RWPE2 (cell line): ENCODE measurements at regions not wholly inside any gene's neighbourhood (a gene's known extent, or its start where the extent isn't known, plus 50 kb on each side); places are given as distances from the start of the nearest gene placed in this dataset.

Source experiments
- ATAC-seq: fragments of 200-7000 bp; cut with Tn5 transposase; 3 replicates; pipeline ENCODE4 v1.9.1; 2021; ENCODE audit warnings: low read depth
- DNase-seq: peaks from one replicate; pipeline ENCODE4 v3.0.0-alpha.2; 2020; ENCODE audit warnings: low spot score
- H3K27ac ChIP-seq: fragments of 450-650 bp; 2 replicates; pipeline ENCODE4 v1.5.1; 2017; ENCODE audit warnings: mild to moderate bottlenecking; ENCODE audit not compliant: poor library complexity, severe bottlenecking
- H3K27me3 ChIP-seq: fragments of 250-450 bp; sonication (Bioruptor Pico); 2 replicates; pipeline ENCODE4 v1.5.1; 2021; ENCODE audit warnings: mild to moderate bottlenecking, moderate library complexity; ENCODE audit not compliant: insufficient read depth, poor library complexity, severe bottlenecking
- H3K36me3 ChIP-seq: fragments of 250-450 bp; sonication (Bioruptor Pico); 2 replicates; pipeline ENCODE4 v1.5.1; 2020; ENCODE audit warnings: low read depth, mild to moderate bottlenecking, moderate library complexity
- H3K4me1 ChIP-seq: fragments of 250-450 bp; sonication (Bioruptor Pico); 2 replicates; pipeline ENCODE4 v1.5.1; 2021; ENCODE audit warnings: mild to moderate bottlenecking, moderate library complexity; ENCODE audit not compliant: insufficient read depth, poor library complexity, severe bottlenecking
- H3K4me3 ChIP-seq: fragments of 250-450 bp; sonication (Bioruptor Pico); 2 replicates; pipeline ENCODE4 v1.5.1; 2021; ENCODE audit warnings: mild to moderate bottlenecking, moderate library complexity; ENCODE audit not compliant: severe bottlenecking
- H3K9me3 ChIP-seq: fragments of 250-450 bp; sonication (Bioruptor Pico); 2 replicates; pipeline ENCODE4 v1.5.1; 2021; ENCODE audit warnings: mild to moderate bottlenecking, moderate library complexity; ENCODE audit not compliant: severe bottlenecking
- TF ChIP-seq, protein P1 (sequence below): fragments of 450-650 bp; IDR thresholded peaks from one replicate; pipeline ENCODE4 v1.5.1; 2017; ENCODE audit warnings: mild to moderate bottlenecking, moderate library complexity; ENCODE audit not compliant: poor library complexity, severe bottlenecking

DNA sequence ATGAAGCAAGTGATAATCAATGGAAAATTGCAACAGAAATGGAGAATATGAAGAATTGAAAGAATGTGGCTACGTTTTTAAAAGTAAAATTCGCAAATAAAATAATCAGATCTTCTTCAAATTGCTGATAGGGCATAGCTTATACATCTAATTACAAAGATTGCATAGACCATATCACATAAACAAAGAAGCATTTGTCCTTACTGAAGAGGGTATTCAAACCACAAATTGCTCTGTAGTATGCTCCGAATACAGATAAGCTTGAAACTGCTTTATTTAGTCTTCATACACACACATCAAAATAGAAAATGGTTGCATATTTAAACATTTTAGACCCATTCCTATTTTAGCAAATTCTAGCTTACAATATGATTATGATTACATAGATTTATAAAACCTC lies 206.7 kb upstream of the SLIT2 start:
- ATAC-seq = no peak
- Histone ChIP-seq H3K27me3 (no peaks in the 10 kb centered on the region), H3K4me3 (no peak overlapping the region), H3K27ac (peak overlapping the region; percentile 38), H3K36me3 (no peaks in the 10 kb centered on the region), H3K9me3 (no peaks in the 10 kb centered on the region), H3K4me1 (peaks cover 17% of the 10 kb centered on the region)
- DNase-seq = no peak
- TF ChIP-seq, protein P1, sequence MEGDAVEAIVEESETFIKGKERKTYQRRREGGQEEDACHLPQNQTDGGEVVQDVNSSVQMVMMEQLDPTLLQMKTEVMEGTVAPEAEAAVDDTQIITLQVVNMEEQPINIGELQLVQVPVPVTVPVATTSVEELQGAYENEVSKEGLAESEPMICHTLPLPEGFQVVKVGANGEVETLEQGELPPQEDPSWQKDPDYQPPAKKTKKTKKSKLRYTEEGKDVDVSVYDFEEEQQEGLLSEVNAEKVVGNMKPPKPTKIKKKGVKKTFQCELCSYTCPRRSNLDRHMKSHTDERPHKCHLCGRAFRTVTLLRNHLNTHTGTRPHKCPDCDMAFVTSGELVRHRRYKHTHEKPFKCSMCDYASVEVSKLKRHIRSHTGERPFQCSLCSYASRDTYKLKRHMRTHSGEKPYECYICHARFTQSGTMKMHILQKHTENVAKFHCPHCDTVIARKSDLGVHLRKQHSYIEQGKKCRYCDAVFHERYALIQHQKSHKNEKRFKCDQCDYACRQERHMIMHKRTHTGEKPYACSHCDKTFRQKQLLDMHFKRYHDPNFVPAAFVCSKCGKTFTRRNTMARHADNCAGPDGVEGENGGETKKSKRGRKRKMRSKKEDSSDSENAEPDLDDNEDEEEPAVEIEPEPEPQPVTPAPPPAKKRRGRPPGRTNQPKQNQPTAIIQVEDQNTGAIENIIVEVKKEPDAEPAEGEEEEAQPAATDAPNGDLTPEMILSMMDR = no peak

DNA sequence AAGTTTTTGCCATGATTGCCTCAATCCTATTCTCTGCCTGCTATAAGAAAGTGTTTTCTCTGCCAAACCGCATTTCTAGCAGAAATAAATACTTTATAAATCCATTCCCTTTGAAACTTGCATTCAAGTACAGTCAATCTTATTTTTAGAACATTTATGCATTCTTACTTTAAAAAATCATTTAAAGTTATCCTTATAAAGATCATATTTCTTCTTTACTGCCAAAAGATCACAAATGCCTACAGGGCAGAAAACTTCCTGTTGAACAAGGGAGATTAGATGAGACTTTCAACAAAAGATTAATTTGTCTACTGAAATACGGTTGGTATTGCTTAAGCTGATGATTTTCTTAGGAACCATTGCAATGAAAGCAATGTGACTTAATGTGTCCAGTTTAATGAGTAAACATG lies 207.2 kb upstream of the SLIT2 start:
- ATAC-seq (peak; percentile 86), DNase-seq (no peak)
- Histone ChIP-seq H3K9me3 (no peaks in the 10 kb centered on the region), H3K4me3 (no peak overlapping the region), H3K27ac (peak overlapping the region; percentile 38), H3K27me3 (no peaks in the 10 kb centered on the region), H3K4me1 (peaks cover 17% of the 10 kb centered on the region), H3K36me3 (no peaks in the 10 kb centered on the region)
- TF ChIP-seq, protein P1 = no peak

DNA sequence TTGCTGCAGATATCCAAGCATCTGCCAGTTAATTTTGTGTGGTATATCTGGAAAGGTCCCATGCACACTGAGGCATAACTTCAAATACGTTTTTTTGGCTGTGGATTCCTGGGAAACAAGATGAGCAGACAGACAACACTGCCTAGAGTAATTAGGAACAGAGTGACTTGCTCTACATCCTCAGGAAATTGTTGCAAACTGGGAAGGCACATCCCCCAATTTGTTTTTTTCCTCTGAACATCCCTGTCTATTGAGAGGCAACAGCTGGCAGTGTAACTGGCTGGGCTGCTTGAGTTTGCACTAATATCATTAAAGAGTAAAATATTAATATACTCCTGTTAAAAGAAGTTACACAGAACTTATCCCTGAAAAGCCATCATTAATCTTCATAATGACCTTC lies 207.7 kb upstream of the SLIT2 start:
- Histone ChIP-seq H3K4me3 (no peak overlapping the region), H3K27me3 (no peaks in the 10 kb centered on the region), H3K9me3 (no peaks in the 10 kb centered on the region), H3K27ac (peak overlapping the region; percentile 38), H3K36me3 (no peaks in the 10 kb centered on the region), H3K4me1 (peaks cover 17% of the 10 kb centered on the region)
- DNase-seq (no peak), ATAC-seq (no peak)
- TF ChIP-seq, protein P1 = no peak

DNA sequence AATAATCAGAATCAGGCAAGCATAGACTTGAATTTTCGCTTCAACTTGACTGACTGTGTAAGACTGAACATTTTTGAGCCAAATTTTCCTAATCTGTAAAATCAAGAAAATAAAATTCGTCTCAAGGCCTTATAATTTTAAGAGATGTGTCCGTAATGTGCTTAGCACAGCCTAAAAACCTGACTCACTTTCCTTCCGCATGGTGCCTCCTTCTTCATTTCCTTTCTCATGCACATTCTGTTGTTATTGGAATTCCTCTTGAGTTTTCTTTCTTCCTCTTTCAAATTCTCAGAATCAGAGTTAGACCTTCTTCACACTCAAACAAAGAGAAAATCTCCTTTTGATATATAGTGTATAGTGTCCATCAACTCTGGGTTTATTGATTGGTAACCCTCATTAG lies 208.9 kb upstream of the SLIT2 start:
- no peaks in the 10 kb centered on the region for H3K36me3 ChIP-seq
- no peak for ATAC-seq
- H3K27me3 ChIP-seq = no peaks in the 10 kb centered on the region
- H3K9me3 ChIP-seq = no peaks in the 10 kb centered on the region
- no peak overlapping the region for H3K27ac ChIP-seq
- TF ChIP-seq, protein P1 = no peak
- no peak for DNase-seq
- no peak overlapping the region for H3K4me3 ChIP-seq
- peaks cover 17% of the 10 kb centered on the region for H3K4me1 ChIP-seq

DNA sequence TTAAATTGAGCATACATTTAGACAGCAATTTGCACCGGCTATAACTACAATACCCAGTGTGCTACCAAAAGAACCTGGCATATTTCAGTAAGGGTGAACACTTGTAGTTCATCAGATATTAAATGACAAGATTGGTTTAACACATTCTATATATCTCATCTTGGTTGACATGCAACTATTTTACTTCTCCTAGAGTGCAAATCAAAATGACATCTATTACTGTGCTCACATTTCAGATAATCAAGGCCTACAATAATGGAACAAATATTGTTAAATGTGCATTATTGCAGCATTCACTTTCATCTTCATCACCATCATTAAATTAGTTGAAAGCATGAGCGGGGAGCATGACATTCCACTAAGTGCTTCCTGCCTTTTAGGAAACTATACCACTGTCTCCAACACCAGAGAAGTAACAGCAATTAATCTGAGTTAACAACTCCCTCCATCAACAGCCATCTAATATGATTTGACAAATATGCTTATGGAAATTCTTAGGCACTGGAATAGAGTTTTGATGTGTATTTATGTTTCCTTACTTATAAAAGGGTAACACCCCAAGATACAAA lies 209.8 kb upstream of the SLIT2 start:
- no peak for DNase-seq

More for the DNA sequence above, 209.8 kb upstream of the SLIT2 start:
- ATAC-seq = no peak
- H3K9me3 ChIP-seq = no peaks in the 10 kb centered on the region
- H3K36me3 ChIP-seq = no peaks in the 10 kb centered on the region
- TF ChIP-seq, protein P1 = no peak
- H3K27ac ChIP-seq = no peak overlapping the region
- H3K4me1 ChIP-seq = peaks cover 17% of the 10 kb centered on the region
- H3K27me3 ChIP-seq = no peaks in the 10 kb centered on the region
- no peak overlapping the region for H3K4me3 ChIP-seq
